ENCODE measurements at regions not wholly inside any gene's neighbourhood (a gene's known extent, or its start where the extent isn't known, plus 50 kb on each side); places are given as distances from the start of the nearest gene placed in this dataset.
"Not testable (repeated sequence)": the region's sequence is repeated elsewhere in the genome, so short reads cannot be mapped to it uniquely, and the experiment has no call there.

- no peaks in the 10 kb centered on the region for H3K4me1 Mint-ChIP-seq
- POLR2A ChIA-PET = no interaction called here
- no peak for ATAC-seq (ENCODE audit: low read depth)
Measured at GRCh38 chrY:10627116-10627515, 1099.4 kb downstream of the TSPY10 start.

GRCh38 chrY:10648813-10649212 lies 1121.1 kb downstream of the TSPY10 start:
- not testable (repeated sequence) for ATAC-seq (ENCODE audit: low read depth); H3K36me3 Mint-ChIP-seq

More at GRCh38 chrY:10627116-10627515, 1099.4 kb downstream of the TSPY10 start:
- Mint-ChIP-seq H3K36me3 (no peaks in the 10 kb centered on the region), H3K27ac (no peak overlapping the region), H3K9me3 (peaks cover 7% of the 10 kb centered on the region), H3K4me3 (no peak overlapping the region), H3K27me3 (no peaks in the 10 kb centered on the region)
- no peak for DNase-seq

GRCh38 chrY:10657120-10657519 lies 1129.4 kb downstream of the TSPY10 start:
- H3K27ac Mint-ChIP-seq; H3K4me3 Mint-ChIP-seq; H3K4me1 Mint-ChIP-seq; H3K27me3 Mint-ChIP-seq; POLR2A ChIA-PET; ATAC-seq (ENCODE audit: low read depth); DNase-seq: not testable (repeated sequence)
- Mint-ChIP-seq H3K36me3 (peaks cover 29% of the 10 kb centered on the region), H3K9me3 (peaks cover 74% of the 10 kb centered on the region)

More at GRCh38 chrY:10648813-10649212, 1121.1 kb downstream of the TSPY10 start:
- H3K27me3 Mint-ChIP-seq, H3K4me1 Mint-ChIP-seq, DNase-seq, H3K4me3 Mint-ChIP-seq, H3K27ac Mint-ChIP-seq, POLR2A ChIA-PET: not testable (repeated sequence)
- H3K9me3 Mint-ChIP-seq = peaks cover 26% of the 10 kb centered on the region

- Mint-ChIP-seq H3K9me3 (peaks cover 52% of the 10 kb centered on the region), H3K4me3 (no peak overlapping the region), H3K36me3 (peaks cover 35% of the 10 kb centered on the region), H3K4me1 (no peaks in the 10 kb centered on the region), H3K27me3 (no peaks in the 10 kb centered on the region), H3K27ac (no peak overlapping the region)
- ATAC-seq (ENCODE audit: low read depth) (no peak), DNase-seq (no peak)
- POLR2A ChIA-PET = no interaction called here
Measured at GRCh38 chrY:10666785-10667184, 1139.1 kb downstream of the TSPY10 start.

- no peak for DNase-seq
- Mint-ChIP-seq H3K27ac (no peak overlapping the region), H3K36me3 (peaks cover 43% of the 10 kb centered on the region), H3K4me1 (no peaks in the 10 kb centered on the region), H3K9me3 (peaks cover 62% of the 10 kb centered on the region), H3K4me3 (no peak overlapping the region), H3K27me3 (no peaks in the 10 kb centered on the region)
- ATAC-seq (ENCODE audit: low read depth) = no peak
- POLR2A ChIA-PET = no interaction called here
Measured at GRCh38 chrY:10686414-10686813, 1158.7 kb downstream of the TSPY10 start.
